Mesenchymal stem cell (in vitro differentiated cells and primary cell): ENCODE measurements at regions not wholly inside any gene's neighbourhood (a gene's known extent, or its start where the extent isn't known, plus 50 kb on each side); places are given as distances from the start of the nearest gene placed in this dataset.

Experiments used
- DNase-seq: peaks from one replicate; pipeline ENCODE4 v3.0.0-alpha.2; 2013
- H2AFZ ChIP-seq: one replicate; pipeline ENCODE4 v1.6.1; 2013; ENCODE audit warnings: low read depth, mild to moderate bottlenecking, control low read depth, inconsistent platforms, low read length, moderate library complexity
- H2AK5ac ChIP-seq: 2 replicates; pipeline ENCODE4 v1.6.1; 2013; ENCODE audit warnings: low read length, moderate library complexity, mild to moderate bottlenecking, inconsistent platforms; ENCODE audit not compliant: severe bottlenecking
- H2BK120ac ChIP-seq: one replicate; pipeline ENCODE4 v1.6.1; 2013; ENCODE audit warnings: low read depth, mild to moderate bottlenecking, inconsistent platforms, low read length, moderate library complexity
- H2BK12ac ChIP-seq, 2 experiments: one replicate each; pipeline ENCODE4 v1.6.1; 2013; ENCODE audit warnings: inconsistent platforms in 2 of 2, low read length in 2 of 2, mild to moderate bottlenecking in 2 of 2, moderate library complexity in 2 of 2, control low read depth in 1 of 2
- H2BK15ac ChIP-seq: one replicate; pipeline ENCODE4 v1.6.1; 2013; ENCODE audit warnings: mild to moderate bottlenecking, low read depth, inconsistent platforms; ENCODE audit not compliant: poor library complexity, severe bottlenecking
- H2BK5ac ChIP-seq: 2 replicates; pipeline ENCODE4 v1.6.1; 2013; ENCODE audit warnings: low read depth, mild to moderate bottlenecking, low read length, control low read depth, inconsistent platforms; ENCODE audit not compliant: poor library complexity, severe bottlenecking
- H3K14ac ChIP-seq, 2 experiments: one replicate each; pipeline ENCODE4 v1.6.1; 2013; ENCODE audit warnings: inconsistent platforms in 2 of 2, low read length in 2 of 2, control low read depth in 1 of 2, mild to moderate bottlenecking in 1 of 2, moderate library complexity in 1 of 2
- H3K18ac ChIP-seq, 2 experiments: one replicate each; pipeline ENCODE4 v1.6.1; 2013; ENCODE audit warnings: inconsistent platforms in 2 of 2, low read length in 2 of 2, control low read depth in 1 of 2, low read depth in 1 of 2, mild to moderate bottlenecking in 1 of 2
- H3K23ac ChIP-seq, 2 experiments: one replicate each; pipeline ENCODE4 v1.6.1; 2013; ENCODE audit warnings: inconsistent platforms in 2 of 2, low read length in 2 of 2, mild to moderate bottlenecking in 2 of 2, moderate library complexity in 2 of 2, control low read depth in 1 of 2
- H3K27ac ChIP-seq: 2 replicates; pipeline ENCODE4 v1.5.1; 2013; ENCODE audit warnings: mild to moderate bottlenecking, moderate library complexity, low read length, control low read depth, inconsistent platforms; ENCODE audit not compliant: poor library complexity, severe bottlenecking
- H3K27me3 ChIP-seq, 2 experiments: 2 replicates each; pipeline versions ENCODE4 v1.6.1 to v1.7.0; 2013; ENCODE audit warnings: low read length in 2 of 2, mild to moderate bottlenecking in 2 of 2, moderate library complexity in 2 of 2, control low read depth in 1 of 2, inconsistent platforms in 1 of 2; ENCODE audit not compliant: control insufficient read depth in 1 of 2, insufficient read depth in 1 of 2
- H3K36me3 ChIP-seq, 2 experiments: 2 replicates each; pipeline versions ENCODE4 v1.6.1 to v1.7.0; 2013; ENCODE audit warnings: low read length in 2 of 2, control low read depth in 1 of 2, inconsistent platforms in 1 of 2, low read depth in 1 of 2, mild to moderate bottlenecking in 1 of 2; ENCODE audit not compliant: insufficient read depth in 2 of 2, control insufficient read depth in 1 of 2
- H3K4ac ChIP-seq, 2 experiments: one replicate each; pipeline ENCODE4 v1.6.1; 2013; ENCODE audit warnings: inconsistent platforms in 2 of 2, low read length in 2 of 2, mild to moderate bottlenecking in 2 of 2, moderate library complexity in 2 of 2, control low read depth in 1 of 2, low read depth in 1 of 2
- H3K4me1 ChIP-seq: 2 replicates; pipeline ENCODE4 v1.6.1; 2013; ENCODE audit warnings: low read depth, low read length, control low read depth; ENCODE audit not compliant: control insufficient read depth, insufficient read depth
- H3K4me2 ChIP-seq: 2 replicates; pipeline ENCODE4 v1.6.1; 2013; ENCODE audit warnings: low read length, mild to moderate bottlenecking, inconsistent platforms; ENCODE audit not compliant: poor library complexity, severe bottlenecking
- H3K4me3 ChIP-seq, 2 experiments: 2 replicates each; pipeline versions ENCODE4 v1.5.1 to v1.7.0; 2013; ENCODE audit warnings: low read length in 2 of 2, mild to moderate bottlenecking in 2 of 2, control low read depth in 1 of 2, low read depth in 1 of 2; ENCODE audit not compliant: insufficient read depth in 1 of 2
- H3K79me1 ChIP-seq: replicated peaks from 2 replicates; pipeline ENCODE4 v1.6.1; 2013; ENCODE audit warnings: mild to moderate bottlenecking, control low read depth, low read length, inconsistent platforms; ENCODE audit not compliant: poor library complexity, severe bottlenecking
- H3K9ac ChIP-seq: 2 replicates; pipeline ENCODE4 v1.7.0; 2013; ENCODE audit warnings: mild to moderate bottlenecking, low read length, moderate library complexity
- H3K9me3 ChIP-seq: 2 replicates; pipeline ENCODE4 v1.7.0; 2013; ENCODE audit warnings: mild to moderate bottlenecking, low read length; ENCODE audit not compliant: control insufficient read depth
- H4K8ac ChIP-seq: one replicate; pipeline ENCODE4 v1.6.1; 2013; ENCODE audit warnings: inconsistent platforms, mild to moderate bottlenecking, low read length, moderate library complexity
- H4K91ac ChIP-seq: one replicate; pipeline ENCODE4 v1.6.1; 2013; ENCODE audit warnings: mild to moderate bottlenecking, low read length, inconsistent platforms
- WGBS: methylation state at CpG from one replicate; pipeline ENCODE4 v1.1.7; 2013; ENCODE audit warnings: mixed read lengths; 5-methylcytosine and 5-hydroxymethylcytosine counted together

DNA sequence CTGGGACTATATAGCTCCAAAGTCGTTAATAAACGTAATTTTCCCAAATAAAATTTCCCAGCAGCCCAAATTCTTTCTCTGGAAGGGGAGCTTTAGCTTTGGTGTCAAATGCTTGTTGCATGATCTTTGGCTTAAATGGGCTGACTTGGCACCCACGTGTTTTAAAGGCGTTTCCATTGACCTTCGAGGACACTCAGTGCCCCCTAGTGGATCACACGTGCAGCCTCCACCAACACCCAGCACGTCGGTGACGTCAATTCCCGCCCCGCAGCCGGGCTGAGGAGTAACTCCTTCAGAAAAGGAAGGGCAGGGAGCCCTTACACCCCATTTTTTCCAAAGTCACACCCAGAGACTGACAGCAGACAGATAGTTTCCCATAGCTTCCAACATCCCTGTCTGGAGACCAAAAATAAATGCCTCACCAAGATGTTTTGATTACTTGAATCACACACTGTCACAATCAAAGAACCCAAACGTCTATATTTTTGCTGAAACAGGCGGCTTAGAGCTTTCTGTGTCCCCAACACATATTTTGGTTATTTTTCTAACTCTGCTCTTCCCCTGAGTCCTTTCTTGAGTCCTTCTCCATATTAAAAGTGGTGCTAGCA lies 707.9 kb downstream of the AACS start:
- H2AK5ac ChIP-seq: no peak overlapping the region
- H3K4me2 ChIP-seq: no peak overlapping the region
- no peak overlapping the region for H2BK5ac ChIP-seq
- no peak overlapping the region for H4K8ac ChIP-seq
- peaks cover 36% of the 10 kb centered on the region for H3K9me3 ChIP-seq
- H3K18ac ChIP-seq: no peak overlapping the region
- 23% methylated on average over 12 of the region's 14 CpGs for WGBS
- H3K9ac ChIP-seq: no peak overlapping the region
- no peak overlapping the region for H4K91ac ChIP-seq
- no peak overlapping the region for H2BK12ac ChIP-seq
- no peak overlapping the region for H2BK120ac ChIP-seq
- no peak overlapping the region for H2BK15ac ChIP-seq
- DNase-seq: no peak
- no peak overlapping the region for H3K4ac ChIP-seq
- no peak overlapping the region for H3K4me3 ChIP-seq
- H3K27me3 ChIP-seq: no peaks in the 10 kb centered on the region
- no peak overlapping the region for H3K14ac ChIP-seq
- H3K4me1 ChIP-seq: no peaks in the 10 kb centered on the region
- no peaks in the 10 kb centered on the region for H3K79me1 ChIP-seq
- no peaks in the 10 kb centered on the region for H3K36me3 ChIP-seq
- H3K27ac ChIP-seq: no peak overlapping the region
- no peak overlapping the region for H3K23ac ChIP-seq
- no peak overlapping the region for H2AFZ ChIP-seq

DNA sequence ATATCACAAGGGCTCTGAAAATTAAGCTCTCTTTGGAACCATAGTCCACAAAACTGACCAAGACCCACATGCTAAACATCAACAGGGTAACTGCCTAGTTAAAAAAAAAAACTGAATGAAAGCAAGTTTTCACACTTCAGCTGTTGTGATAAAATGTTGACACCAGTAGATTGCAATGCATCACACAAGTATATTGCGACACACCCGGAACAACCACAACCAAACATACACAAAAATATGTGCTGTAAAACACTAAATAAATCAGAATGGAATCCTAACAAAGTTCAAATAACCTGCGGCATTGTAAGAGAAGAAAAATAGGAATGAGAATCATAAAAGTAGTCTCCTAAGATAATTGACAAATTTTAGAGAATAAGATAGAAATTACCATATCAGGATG lies 710.3 kb downstream of the AACS start:
- Histone ChIP-seq H3K36me3 (no peaks in the 10 kb centered on the region), H3K4me3 (no peak overlapping the region), H3K27me3 (no peaks in the 10 kb centered on the region), H3K27ac (no peak overlapping the region), H3K4ac (no peak overlapping the region), H3K9ac (no peak overlapping the region), H3K4me1 (no peaks in the 10 kb centered on the region), H4K8ac (no peak overlapping the region), H3K9me3 (peaks cover 38% of the 10 kb centered on the region), H2BK5ac (no peak overlapping the region), H3K18ac (no peak overlapping the region), H4K91ac (no peak overlapping the region), H2AFZ (no peak overlapping the region), H3K4me2 (no peak overlapping the region), H3K23ac (no peak overlapping the region), H2AK5ac (no peak overlapping the region), H2BK15ac (no peak overlapping the region), H2BK120ac (no peak overlapping the region), H3K79me1 (no peaks in the 10 kb centered on the region), H2BK12ac (no peak overlapping the region), H3K14ac (no peak overlapping the region)
- 100% methylated on average over 2 of the region's 3 CpGs for WGBS
- no peak for DNase-seq

DNA sequence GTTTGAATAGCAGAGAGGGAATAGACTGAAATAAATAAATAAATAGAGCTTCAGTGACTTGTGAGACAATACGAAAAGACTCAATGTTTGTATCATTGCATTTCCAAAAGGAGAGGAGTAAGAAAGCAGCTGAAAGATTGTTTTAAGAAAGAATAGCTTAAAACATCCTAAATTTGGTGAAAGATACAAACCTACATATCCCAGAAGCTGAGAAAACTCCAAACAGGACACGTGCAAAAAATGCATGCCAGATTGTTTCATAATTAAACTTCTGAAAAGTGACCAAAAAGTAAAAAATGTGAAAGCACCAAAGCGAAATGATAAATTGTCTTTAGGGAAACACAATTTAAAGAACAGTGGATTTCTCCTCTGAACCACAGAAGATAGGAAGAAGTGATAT lies 711.0 kb downstream of the AACS start:
- no peak overlapping the region for H4K8ac ChIP-seq
- no peak overlapping the region for H3K27ac ChIP-seq
- no peak overlapping the region for H3K18ac ChIP-seq
- H3K4me3 ChIP-seq: no peak overlapping the region
- H3K36me3 ChIP-seq: no peaks in the 10 kb centered on the region
- H3K14ac ChIP-seq: no peak overlapping the region
- peaks cover 38% of the 10 kb centered on the region for H3K9me3 ChIP-seq
- no peak overlapping the region for H3K4me2 ChIP-seq
- H2AFZ ChIP-seq: no peak overlapping the region
- H2BK120ac ChIP-seq: no peak overlapping the region
- DNase-seq: no peak
- no peak overlapping the region for H2BK5ac ChIP-seq
- no peak overlapping the region for H2BK15ac ChIP-seq
- no peak overlapping the region for H3K23ac ChIP-seq
- H2AK5ac ChIP-seq: no peak overlapping the region
- no peak overlapping the region for H3K9ac ChIP-seq
- no peak overlapping the region for H3K4ac ChIP-seq
- H2BK12ac ChIP-seq: no peak overlapping the region
- no peaks in the 10 kb centered on the region for H3K79me1 ChIP-seq
- WGBS: 85% methylated on average over 1 of the region's 3 CpGs
- H4K91ac ChIP-seq: no peak overlapping the region
- H3K4me1 ChIP-seq: no peaks in the 10 kb centered on the region
- no peaks in the 10 kb centered on the region for H3K27me3 ChIP-seq

DNA sequence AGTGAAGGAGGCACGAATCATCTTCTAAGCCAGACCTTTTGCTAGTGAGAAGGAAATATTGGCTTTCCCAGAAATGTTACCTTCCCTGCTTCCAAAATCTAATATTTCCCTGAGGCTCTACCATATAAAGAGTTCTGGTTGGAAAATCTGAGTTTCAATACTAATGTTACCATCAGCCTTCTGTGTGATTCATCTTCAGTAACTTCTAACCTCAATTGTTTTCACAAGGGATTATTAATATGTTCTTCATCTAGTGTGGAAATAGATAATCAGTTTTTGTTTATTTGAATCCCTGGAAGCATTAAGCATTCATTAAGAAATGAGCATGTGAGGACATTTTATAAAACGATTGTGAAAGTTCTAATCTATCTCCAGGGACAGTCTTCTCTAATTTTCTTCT lies 720.9 kb downstream of the AACS start:
- H3K4me1 ChIP-seq: no peaks in the 10 kb centered on the region
- no peak overlapping the region for H3K14ac ChIP-seq
- H2BK5ac ChIP-seq: no peak overlapping the region
- no CpG with 5 or more reads among the region's 2 CpGs for WGBS
- no peak overlapping the region for H3K9ac ChIP-seq
- H2BK120ac ChIP-seq: no peak overlapping the region
- no peak overlapping the region for H3K18ac ChIP-seq
- H3K4me3 ChIP-seq: no peak overlapping the region
- no peak overlapping the region for H3K4me2 ChIP-seq
- no peaks in the 10 kb centered on the region for H3K79me1 ChIP-seq
- no peak for DNase-seq
- H2AFZ ChIP-seq: no peak overlapping the region
- no peak overlapping the region for H4K91ac ChIP-seq
- no peak overlapping the region for H2BK12ac ChIP-seq
- no peak overlapping the region for H2BK15ac ChIP-seq
- H4K8ac ChIP-seq: no peak overlapping the region
- no peak overlapping the region for H3K27ac ChIP-seq
- no peaks in the 10 kb centered on the region for H3K27me3 ChIP-seq
- no peaks in the 10 kb centered on the region for H3K36me3 ChIP-seq
- peaks cover 23% of the 10 kb centered on the region for H3K9me3 ChIP-seq
- no peak overlapping the region for H3K4ac ChIP-seq
- no peak overlapping the region for H2AK5ac ChIP-seq
- no peak overlapping the region for H3K23ac ChIP-seq
